HG03571 (cell line): ENCODE measurements at regions not wholly inside any gene's neighbourhood (a gene's known extent, or its start where the extent isn't known, plus 50 kb on each side); places are given as distances from the start of the nearest gene placed in this dataset.

Experiments used
- ATAC-seq: cut with Tn5 transposase; IDR thresholded peaks from one replicate; pipeline ENCODE4 v1.9.1; 2021; ENCODE audit not compliant: unreplicated experiment

DNA sequence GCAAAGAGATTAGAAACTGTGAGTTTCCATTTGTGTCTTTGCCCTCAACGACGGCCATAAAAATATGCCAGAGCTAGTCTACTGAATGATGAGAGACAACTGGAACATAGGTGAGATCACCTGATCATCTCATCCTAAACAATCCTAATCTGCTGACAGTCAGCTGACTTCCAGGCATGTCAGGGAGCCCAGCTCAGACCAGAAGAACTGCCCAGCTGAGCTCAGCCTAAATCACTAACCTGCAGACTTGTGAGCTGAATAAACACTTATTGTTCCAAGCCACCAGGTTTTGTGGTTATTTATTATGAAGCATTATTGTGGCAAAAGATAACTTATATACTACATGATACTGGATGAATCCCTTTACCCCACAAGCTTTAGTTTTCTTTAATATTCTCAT is 118.9 kb upstream of the PLEKHG7 start:
- ATAC-seq: no peak

DNA sequence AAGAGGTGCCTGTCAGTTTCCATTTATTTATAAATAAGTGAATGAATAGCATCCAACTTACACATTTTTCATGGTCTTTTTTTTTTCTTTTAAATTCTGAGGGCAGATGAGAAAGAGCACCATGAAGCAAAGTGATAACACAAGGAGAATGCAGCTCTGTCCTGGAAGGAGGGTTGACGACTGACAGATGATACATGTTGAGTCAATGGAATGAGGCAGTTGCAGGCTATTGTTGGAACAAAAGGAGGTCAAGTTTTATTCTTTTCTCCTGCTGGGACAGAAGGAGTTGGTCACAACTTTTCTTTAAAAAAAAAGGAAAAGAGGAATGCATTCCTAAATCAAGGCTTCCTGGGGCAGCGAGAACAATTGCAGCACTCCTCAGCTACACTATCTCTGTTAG is 119.9 kb upstream of the PLEKHG7 start:
- no peak for ATAC-seq

DNA sequence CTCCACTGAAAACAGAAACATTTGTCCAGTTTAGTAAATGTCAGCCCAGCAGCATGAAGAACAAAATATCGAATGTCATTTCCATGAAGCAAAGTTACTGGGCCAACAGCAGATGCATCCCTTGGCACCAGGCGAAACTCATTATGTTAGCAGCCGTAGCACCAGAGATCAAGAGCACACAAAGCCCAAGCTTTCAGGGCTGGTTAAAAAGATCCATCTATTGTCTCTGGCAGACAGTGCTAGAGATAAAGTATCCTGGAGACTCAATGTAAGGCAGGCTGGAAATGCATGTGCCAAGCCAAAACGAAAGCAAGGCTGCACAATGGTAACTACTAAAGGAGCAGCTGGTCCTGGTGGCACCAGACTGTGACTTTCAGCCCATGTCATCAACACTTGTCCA is 120.3 kb upstream of the PLEKHG7 start:
- ATAC-seq: no peak

DNA sequence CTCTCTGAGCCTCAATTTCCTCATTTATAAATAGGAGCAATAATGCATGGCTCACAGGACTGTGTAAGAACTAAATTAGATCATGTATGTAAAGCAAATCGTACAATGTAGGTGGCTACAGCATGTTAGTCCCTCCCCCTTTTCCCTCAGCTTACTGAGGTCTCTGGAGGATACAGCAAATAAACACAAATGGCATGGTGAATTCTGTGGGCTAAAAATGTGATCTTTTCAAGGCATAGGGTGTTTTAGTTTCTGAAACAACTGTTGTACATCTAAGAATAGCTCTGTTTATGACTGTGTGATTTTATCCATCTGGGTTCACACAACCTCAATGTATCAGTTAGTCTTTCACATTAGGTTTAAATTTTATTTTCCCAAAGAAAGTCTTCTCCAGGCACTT is 121.2 kb upstream of the PLEKHG7 start:
- no peak for ATAC-seq

DNA sequence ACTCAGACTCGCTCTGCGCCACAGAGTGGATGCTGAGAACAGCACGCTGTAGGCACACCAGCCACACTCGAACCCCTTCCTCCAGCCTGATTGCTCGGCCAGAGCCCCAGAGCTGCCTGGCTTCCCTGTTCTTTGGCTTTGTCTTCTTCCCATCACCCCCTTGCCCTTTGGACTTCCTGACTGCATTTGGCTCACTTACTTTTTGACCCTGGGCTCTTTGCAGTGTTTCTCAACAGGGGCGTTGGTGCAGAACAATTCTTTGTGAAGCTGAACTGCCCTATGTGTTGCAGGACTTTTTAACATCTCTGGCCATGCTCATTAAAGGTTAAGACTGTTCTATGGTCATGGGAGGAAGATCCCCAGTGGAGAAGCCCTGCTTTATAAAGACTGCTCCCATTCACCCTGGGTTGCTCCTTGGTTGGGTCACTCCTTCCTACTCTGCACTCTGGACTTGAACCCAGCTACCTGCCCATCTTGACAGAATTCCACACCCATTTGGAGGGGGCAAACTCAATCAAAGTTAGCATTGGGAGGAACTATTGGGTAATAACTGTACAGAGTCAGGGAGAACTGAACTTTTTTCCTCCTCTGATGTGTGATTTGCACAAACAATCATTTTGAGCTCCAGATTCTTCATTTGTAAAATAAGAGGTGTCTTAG is 127.7 kb upstream of the PLEKHG7 start:
- ATAC-seq: no peak

DNA sequence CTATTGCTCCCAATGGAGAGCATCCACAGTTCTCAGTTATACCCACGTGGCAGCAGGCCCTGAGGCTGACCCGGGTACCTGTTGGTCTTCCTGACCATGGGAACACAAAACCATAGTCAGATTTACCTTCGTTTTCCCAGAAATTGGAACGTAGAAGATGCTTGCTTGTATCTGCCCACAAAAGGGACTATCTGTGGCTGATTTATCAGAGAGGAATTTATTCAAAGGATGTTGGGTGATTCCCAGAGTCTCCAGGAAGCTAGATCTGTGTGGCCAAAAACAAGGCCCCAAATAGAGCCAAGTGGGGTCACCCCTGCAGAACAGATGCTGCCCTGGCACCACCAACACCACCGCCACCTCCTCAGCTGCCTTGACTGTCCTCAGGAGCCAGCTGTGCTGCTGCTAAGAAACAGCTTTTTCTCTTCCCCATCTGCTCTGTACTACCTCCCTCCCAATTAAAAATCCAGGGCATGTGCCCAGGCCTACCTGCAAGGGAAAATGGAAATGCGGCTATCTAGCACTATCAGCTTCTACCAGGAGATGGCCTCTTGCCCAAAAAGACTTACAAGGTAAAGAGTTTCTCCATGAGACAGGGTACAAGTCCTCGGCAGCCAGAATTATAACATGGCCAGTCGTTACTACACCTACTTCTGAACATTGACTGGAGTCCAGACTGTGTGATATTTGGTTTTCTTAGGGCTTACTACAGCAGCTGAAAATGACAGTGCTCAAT is 128.6 kb upstream of the PLEKHG7 start:
- no peak for ATAC-seq

DNA sequence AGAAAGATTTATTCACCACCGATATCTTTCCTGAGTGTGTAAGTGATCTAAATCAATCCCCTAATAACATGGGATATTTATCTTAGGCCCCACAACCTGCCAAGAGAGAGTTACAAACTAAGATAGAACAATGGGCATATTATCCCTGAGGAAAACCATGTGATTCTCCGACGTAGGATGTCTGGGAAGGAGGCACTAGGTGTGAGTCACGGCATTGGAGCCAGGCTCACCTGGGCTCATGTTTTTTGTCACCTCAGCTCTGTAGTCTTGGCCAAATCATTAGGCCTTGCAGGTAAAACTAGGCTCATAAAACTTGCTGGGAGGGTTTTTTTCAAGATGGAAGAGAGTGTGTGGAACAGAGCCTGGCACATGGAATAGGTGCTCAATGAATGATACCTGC is 129.7 kb upstream of the PLEKHG7 start:
- no peak for ATAC-seq

DNA sequence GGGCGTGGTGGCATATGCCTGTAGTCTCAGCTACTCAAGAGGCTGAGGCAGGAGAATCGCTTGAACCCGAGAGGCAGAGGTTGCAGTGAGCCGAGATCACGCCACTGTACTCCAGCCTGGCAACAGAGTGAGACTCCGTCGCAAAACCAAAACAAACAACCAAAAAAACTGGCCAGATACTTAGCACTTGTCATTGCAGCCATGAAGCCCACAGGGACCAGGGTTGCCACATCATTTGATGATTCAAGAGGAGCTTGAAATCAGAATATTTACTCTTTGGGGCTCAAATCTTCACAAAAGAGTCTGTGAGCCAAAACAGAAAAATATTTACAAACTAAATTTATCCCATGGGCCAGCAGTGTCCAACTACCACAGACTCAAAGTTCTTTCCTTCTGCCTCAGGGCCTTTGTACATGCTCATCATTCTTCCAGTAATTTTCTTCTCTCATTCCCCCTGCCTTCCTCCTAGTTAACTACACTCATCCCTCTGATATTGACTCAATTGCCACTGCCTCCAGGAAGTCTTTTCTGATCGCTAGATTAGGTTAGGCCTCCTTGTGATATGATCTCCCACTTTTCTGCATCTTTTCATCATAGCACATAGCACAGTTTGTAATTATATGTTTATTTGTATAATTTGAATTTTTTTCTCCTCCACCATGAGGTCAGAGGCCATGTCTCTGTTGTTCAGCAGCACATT is 130.8 kb upstream of the PLEKHG7 start:
- ATAC-seq: no peak

DNA sequence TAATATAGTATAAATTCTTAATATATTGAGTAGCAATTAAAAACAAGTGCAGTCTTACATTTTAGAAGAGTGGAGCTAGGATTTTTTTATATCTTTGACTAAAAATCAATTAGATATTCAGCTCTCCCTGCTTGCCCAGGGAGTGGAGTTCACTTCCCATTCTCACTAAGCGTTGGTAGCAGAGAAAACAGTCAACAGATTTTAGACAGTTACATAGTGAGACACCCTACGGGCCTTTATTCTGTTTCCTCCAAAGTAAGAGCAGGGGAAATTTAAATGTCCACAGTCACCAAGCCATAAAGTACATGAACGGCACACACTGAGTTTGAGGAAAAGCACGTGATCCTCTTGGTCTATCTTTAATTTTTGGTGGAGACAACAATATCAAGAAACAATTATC is 131.6 kb upstream of the PLEKHG7 start:
- no peak for ATAC-seq

DNA sequence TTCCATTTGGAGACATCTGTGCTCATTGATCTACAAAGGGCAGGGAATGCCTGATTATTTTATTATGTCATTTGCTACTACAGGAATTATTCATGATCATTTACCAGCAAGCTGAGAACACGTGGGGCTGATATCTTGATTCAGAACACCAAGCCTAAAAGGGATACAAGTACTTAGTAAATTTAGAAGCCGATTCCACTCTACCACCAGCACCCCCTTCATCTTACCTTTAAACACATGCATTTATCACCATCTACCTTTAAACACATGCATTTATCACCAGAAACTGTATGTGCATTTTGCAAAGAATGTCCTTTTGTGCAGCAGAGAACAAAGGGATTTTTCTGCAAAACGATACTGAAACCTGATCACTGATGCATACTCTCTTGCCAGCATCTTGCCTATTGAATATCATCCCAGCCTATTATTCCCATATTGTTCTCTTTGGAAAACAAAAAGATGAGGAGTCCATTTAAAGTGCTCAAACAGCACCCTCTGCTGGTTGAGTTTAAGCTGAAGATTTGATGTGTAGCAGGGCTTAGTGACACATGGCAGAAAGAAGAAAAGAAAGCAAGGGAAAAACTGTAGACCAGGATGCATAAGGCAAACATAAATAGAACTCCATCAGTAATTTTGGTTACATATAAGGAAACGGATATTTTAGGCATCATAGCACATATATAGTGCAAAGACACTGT is 132.6 kb upstream of the PLEKHG7 start:
- peak; percentile 83 for ATAC-seq

DNA sequence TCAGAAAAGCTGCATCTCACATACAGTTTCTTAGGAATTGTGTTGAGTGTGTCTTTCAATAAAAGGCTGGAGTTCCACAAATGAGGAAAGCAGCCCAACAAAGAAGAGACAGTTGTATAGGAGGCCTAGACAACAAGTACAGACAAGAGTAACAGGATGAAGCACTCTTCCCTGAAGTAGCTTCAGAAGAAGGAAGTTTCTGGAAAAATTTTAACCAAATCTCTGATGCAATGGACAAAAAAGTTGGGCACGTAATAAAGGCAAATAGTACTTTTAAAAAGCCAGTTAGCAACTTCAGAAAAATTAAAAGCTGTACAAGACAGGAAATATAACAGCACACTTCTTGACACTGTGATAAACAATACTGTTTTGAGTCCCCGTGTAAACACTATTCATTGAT is 134.1 kb upstream of the PLEKHG7 start:
- no peak for ATAC-seq

DNA sequence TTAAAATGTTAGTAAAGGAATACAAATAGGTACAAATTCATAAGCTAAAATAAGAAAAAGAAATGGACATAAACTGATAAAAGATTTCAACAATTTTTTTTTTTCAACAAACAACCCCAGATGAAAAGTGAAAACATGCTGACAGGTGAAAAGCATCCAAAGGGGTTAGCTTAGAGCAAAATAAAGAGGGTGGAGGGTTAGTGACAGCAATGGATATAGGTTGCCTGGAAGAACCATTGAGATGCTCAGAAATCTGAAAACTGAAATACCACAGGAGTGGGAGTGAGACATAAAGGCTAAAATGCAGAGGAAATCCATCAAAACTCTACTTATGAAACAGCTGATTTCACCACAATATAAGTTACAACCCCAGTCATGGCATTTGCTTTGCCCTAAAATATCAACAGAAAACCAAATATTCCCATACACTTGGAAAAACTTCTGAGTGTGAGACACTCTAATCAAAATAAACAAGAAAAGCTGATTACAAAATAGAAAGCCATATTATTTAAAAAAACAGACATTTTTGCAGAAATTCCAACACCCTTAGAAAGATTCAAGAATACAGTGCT is 136.3 kb upstream of the PLEKHG7 start:
- ATAC-seq: no peak

DNA sequence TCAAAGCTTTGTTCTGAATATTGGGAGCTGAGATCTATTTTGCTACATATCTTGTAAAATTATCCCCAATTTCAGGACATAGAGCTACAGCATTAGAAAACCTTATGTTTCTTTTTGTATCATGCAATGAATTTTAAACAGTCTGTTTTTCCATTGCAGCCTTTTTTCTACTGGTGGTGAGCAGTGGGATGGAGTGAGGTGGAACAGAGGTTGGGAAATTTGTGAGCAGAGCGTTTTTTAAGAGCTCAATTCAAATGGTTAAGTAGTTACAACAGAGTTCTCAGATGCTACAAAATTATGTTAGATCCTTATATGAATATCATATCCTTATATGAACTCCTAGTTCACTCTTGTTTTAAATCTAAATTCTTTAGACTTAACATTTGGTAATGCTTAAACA is 139.0 kb upstream of the PLEKHG7 start:
- ATAC-seq: no peak

DNA sequence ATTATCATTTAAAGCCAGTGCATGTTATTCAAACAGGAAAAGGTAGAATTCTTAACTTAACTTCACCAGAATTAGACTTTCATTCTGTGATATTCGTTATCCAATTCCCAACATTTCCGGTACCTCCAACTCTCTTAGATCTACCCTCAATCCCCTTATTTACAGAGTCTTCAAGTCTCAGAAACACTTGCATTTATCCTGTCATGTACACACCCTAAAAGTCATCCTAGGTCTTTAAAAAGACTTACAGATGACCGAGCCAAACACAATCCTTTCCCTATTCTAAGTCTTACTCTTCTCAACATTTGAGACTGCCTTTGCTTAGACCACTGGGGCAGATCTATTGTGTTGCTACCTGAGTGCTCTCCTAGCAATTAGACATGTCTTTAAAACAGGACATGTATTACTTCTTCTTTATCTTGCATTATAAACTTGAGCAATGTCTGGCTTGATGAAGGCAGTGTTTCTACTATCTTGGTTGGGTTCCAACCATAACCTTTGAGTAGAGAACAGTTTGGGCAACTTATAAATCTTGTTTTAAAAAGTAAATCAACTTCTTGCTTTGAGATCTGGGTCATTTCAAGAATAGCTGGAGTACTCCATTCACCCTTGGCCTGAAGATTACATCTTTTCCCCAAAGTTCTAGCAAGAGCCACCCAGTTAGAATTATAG is 140.6 kb upstream of the PLEKHG7 start:
- no peak for ATAC-seq

DNA sequence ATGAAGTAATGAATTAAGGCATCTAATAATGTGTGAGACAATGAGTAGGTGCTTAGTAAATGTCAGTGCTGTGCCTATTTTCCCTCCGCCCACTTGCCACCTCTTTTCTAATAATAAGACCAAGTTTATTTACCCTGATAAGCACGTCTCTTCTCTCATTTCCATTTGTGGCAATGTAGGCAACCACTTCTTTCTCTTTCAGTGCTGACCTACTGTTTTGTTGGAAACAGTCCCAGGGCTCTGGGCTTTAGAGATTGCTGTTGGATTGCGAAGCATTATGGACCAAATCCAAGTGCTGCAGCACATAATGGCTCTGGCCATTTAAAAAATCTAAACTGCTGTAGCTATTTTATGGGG is 141.3 kb upstream of the PLEKHG7 start:
- ATAC-seq: no peak

DNA sequence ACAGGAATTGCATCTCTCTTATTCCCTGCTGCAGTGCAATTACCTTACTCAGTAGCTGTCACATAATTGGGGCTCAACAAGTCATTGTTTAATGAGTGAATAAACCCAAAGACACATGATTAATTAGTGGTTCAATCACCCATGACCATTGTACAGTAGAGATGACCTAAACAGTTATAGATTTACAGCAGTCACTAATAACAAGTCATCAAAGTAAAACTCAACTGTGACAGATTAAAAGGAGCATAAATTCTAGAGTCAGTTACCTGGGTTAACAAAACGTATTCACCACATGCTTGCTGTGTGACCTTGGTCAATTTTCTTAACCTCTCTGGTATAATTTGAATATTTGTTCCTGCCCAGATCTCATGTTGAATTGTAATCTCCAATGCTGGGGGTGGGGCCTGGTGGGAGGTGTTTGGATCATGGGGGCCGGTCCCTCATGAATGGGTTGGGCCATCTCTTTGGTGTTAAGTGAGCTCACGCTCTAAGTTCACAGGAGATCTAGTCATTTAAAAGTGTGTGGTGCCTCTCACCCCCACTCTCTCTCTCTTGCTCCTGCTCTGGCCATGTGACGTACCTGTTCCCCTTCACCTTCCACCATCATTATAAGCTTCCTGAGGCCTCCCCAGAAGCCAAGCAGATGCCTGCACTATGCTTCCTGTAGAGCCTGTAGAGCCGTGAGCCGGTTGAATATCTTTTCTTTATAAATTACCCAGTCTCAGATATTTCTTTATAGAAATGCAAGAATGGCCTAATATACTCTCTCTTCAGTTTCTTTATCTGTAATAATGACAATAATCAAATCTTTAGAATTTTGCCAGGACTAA is 141.9 kb upstream of the PLEKHG7 start:
- ATAC-seq: no peak

DNA sequence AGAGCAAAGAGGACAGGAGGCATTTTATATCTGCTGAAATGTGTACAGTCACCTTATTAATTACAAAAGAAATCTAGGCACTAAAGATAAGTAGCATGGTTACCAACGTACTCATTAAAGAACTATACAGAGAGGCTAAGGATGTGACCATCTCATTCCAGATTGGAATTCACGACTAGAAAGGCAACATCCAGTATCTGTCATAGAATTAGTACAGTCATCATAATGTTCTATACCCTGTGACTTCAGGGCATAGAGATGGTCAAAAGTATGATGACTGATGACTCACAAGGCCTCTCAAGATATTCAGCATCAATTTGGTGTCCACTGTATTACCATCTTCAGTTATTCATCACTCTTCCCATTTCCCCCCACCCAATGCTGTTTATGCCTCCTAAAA is 144.0 kb upstream of the PLEKHG7 start:
- ATAC-seq: no peak

DNA sequence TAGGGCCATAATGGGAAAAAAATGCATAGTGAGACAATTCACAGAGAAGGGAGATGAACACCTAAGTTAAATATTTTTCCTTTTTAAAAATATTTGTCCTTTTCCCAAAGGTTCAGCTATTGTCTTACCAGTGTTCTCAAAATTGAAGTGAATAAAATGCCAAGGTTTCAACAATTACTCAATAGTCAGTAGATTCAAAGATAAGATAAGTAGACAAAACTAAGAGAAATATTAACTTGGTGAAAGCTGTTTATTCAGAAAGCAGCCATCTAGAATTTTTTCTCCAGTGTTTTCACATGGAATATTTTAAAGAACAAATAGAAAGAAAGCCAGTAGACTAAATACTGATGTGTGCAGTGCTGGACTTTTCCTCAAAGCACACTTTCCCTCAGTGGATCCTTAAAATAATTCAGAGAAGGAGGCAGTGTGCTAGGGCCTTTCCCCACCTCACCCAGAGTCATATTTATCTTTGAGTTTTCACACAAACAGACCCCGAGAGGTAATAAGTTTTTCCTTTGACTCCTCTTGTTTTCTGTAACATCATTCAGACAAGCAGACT is 144.5 kb upstream of the PLEKHG7 start:
- ATAC-seq: no peak

DNA sequence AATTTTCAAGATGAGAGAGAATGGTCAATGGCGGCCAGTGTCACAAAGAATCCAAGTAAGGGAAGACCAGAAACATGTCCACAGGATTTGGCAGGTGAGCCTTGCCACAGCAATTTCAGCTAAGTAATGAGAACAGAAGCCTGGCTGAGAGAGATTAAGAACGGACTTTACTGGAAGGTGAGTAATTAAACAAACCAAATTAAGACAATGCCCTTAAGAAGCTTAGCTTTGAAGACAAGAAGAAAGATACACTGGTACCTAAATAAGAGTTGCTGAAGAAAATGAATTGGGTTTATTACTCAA is 145.4 kb upstream of the PLEKHG7 start:
- ATAC-seq: no peak
